ENCODE measurements at regions not wholly inside any gene's neighbourhood (a gene's known extent, or its start where the extent isn't known, plus 50 kb on each side); places are given as distances from the start of the nearest gene placed in this dataset.

GRCh38 chr2:12382366-12382765, 334.4 kb upstream of the TRIB2 start:
- no peak for DNase-seq

GRCh38 chr2:12389344-12390045, 327.2 kb upstream of the TRIB2 start:
- no peak for DNase-seq

- DNase-seq, result no peak
Measured at GRCh38 chr2:12391116-12391515, 325.6 kb upstream of the TRIB2 start.

GRCh38 chr2:12396699-12397098, 320.0 kb upstream of the TRIB2 start:
- no peak for DNase-seq

GRCh38 chr2:12397854-12398253, 318.9 kb upstream of the TRIB2 start:
- DNase-seq, result no peak

DNA sequence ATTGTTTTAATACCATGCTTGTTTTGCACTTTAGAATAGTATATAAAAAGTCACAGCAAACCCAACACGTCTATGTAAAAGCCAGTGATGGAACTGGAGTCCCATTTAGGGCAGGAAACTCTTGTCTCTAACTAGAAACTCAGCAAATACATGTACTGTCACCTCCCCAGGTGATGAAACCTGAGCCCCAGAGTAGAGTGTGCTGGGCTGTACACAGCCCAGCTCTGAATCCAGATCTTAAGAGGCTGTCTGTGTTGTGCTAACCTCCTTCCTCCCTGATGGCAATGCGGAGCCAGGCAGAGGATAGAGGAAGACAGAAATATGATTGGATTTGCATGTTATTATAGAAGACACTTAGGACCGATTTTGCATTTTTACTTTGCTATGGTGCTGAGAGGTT, 317.5 kb upstream of the TRIB2 start:
- DNase-seq, result no peak

DNA sequence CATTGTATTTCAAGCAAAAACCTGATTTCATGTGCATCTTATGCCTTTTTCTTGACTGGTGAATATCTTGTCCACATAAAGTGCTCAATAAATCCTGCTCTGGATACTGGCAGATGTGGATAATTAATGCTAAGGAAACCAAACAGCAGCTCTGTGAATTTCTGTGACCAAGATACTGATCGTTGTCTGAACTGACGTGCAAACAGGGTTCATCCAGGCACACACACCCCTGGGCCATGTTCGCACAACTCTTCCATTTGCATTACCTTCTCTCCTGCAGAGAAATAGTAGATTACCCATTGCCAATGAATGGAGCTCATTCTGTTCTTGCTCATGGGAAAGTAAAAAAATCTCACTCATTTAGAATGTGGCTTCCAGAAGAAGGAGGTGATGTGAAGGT, 316.2 kb upstream of the TRIB2 start:
- no peak for DNase-seq

- DNase-seq, result no peak
Measured at GRCh38 chr2:12402440-12403139, 314.1 kb upstream of the TRIB2 start.

- DNase-seq, result no peak
Measured at GRCh38 chr2:12404497-12404896, 312.2 kb upstream of the TRIB2 start.

- DNase-seq, result no peak
Measured at GRCh38 chr2:12407160-12407559, 309.6 kb upstream of the TRIB2 start.

DNA sequence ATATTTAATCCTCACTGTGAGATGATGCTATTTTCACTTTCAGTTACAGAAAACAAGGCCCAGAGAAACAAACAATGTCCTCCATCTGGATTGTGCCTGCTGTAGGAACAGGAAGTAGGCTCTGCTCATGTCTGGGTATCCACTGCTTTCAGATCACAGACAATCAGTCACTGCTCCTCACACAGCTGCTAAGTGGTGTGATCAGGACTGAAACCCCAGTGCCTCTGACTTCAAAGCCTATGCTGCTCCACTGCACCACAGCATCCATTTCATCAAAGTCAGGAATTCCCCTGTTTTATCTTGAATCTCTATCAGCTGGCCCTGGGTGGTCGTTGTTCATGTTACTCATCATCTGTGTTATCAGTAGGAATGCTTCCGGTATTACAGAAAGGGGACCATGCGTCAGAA, 303.8 kb upstream of the TRIB2 start:
- no peak for DNase-seq

DNA sequence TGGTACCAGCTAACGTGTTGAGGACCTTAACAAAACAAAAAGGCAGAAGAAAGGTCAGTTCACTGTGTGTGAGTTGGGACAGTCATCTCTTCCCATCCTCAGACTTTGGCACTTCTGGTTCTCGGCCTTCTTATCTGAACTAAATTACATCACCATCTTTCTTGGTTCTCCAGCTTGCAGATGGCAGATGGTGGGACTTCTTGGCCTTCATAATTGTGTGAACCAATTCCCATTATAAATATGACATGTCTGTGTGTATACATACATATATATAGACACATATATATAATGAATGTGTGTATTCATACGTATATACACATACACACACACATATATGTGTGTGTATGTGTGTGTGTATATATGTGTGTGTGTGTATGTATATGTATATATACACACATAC, 301.2 kb upstream of the TRIB2 start:
- no peak for DNase-seq

GRCh38 chr2:12416600-12416999, 300.1 kb upstream of the TRIB2 start:
- DNase-seq, result no peak

- DNase-seq, result no peak
Measured at GRCh38 chr2:12417786-12418185, 298.9 kb upstream of the TRIB2 start.

GRCh38 chr2:12419803-12420202, 296.9 kb upstream of the TRIB2 start:
- no peak for DNase-seq

GRCh38 chr2:12421046-12421445, 295.7 kb upstream of the TRIB2 start:
- no peak for DNase-seq

- no peak for DNase-seq
Measured at GRCh38 chr2:12424219-12424618, 292.5 kb upstream of the TRIB2 start.

- DNase-seq, result no peak
Measured at GRCh38 chr2:12424809-12425208, 291.9 kb upstream of the TRIB2 start.

DNA sequence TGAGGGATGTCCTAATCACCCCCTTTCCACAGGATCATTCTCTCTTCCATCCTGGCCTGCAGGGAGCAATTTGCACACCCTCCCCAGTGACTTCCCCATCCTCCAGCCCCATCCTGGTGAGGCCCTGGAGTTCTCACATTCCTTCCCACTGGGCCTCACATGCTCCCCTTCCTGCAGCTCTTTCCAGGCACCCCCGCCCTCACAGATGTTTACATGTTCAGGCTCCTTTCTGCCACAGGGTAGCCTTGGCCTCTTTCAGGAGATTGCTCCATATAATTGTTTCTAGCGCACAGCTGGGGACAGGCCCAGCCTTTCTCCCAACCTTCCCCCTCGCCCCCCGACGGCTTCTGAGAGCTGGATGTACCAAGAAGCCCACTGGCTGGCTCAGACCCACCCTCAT, 288.4 kb upstream of the TRIB2 start:
- no peak for DNase-seq

DNA sequence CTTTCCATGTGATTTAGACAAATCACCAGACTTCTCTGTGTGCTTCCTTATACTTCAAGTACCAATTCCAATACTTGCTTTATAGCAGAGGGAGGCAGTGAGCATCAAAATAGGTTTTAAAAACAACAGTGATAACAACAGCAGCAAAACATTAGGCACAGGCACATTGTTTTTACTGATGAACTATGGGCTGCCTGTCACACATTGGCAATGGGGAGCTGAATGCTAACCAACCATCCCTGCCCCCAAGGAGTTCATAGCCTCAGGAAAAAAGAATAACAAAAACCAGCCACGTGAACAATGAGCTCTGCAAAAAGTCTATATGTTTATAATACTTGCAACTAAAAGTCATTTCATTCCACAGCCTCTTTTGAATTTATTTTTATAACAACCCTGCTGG, 287.9 kb upstream of the TRIB2 start:
- DNase-seq, result no peak

- no peak for DNase-seq
Measured at GRCh38 chr2:12429779-12430406, 286.8 kb upstream of the TRIB2 start.

DNA sequence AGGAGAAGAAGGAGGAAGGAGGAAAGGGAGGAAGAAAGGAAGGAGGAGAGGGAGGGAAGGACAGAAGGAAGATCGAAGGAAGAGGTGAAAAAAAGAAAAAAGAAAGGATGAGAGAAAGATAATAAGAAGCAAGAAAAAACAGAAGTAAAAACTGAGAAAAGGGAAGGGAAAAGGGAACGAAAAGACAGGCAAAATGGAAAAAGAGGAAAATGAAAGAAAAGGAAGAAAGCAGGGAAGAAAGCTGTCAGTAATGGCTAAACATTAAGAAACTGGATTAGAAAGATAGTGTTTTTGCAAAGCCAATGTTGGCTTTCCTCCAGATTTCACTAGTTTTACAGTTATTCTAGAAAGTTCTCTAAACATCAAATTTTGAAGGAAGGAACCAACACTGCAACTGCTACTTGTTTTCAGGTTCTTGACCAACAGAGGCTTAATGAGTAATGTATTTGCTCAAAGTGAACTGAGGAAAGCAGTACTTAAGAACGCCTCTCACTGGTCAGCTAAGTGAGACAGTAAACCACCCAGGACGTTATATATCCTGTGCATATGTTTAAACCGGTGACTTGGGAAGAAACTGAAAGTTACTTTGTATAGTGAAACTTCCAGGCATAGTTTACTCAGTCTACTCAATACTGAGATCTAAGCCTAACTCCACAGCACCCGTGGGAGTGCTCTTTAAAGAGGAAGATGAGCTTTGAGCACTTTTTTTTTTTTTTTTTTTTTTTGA, 286.2 kb upstream of the TRIB2 start:
- no peak for DNase-seq

DNA sequence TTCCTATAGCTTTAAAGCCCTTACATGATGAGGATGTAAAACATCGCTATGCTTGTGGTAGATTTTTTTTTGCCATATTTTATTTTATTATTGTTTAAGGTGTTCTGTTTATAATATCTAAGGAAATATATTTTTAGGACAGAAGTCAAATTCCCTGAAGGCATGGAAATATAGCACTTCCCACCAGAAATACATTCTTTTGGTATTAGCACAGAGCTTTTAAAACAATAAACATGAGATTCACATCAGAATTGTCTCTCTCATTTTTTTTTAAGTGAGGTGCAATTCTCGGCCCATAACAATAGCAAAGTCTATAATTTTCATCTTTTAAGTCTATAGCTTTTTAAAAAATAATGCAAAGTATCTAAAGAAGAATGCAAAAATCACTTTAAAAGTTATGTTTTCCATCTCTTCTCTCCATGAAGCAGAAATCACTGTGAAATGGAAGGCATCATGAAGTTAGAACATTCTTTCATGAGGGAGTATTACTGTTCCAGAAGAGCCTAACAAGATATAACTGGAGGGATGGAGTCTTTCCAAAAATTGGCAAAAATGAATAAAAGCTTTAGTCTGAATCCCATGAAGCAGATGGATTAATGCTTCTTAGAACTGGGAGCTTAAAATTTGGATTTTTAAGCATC, 283.6 kb upstream of the TRIB2 start:
- DNase-seq, result no peak
